Inflammatory macrophage (primary cell): ENCODE measurements at regions not wholly inside any gene's neighbourhood (a gene's known extent, or its start where the extent isn't known, plus 50 kb on each side); places are given as distances from the start of the nearest gene placed in this dataset.

Experiments
- DNase-seq, 2 donors: peaks; one replicate each; pipeline ENCODE4 v3.0.0-alpha.2; 2020 to 2022

DNA sequence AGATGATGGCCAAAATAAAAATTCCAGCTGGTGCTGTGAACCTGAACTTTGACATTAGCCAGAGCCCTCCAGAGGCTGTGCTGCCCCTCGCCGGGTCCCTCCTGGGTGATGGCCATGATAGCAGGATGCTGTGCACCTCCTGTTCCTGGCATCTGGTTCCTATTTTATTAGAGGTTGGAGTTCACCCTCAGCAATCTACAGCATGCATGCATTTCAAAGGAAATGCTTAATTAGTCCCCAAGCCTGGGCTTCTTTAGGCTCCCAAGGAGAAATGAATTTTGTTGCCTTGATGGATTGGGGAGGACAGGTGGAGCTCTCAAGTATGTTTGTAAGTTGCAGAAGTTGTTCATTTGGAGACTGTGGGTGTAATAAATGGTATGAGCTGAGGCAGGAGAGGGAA is 166.9 kb downstream of the GLI2 start:
- no peak for DNase-seq

DNA sequence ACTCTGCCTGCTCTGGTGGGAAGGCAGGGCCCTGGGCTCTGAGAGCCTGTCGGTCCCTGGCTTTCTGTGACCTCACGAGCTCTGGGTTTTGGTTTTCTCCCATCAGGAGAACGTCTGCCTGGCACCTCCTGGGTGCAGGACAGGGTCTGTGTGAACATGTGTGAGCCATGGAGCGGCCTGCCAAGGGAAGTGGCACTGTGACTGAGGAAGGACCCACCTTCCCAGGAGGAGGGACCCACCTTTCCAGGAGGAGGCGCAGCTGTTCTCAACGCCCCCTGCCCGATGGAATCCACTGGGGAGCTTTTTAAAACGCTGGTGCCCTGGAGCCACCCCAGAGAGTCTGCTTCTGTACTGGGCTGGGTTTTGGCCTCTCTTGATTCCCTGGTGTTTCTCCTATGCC is 168.7 kb downstream of the GLI2 start:
- DNase-seq: no peak

DNA sequence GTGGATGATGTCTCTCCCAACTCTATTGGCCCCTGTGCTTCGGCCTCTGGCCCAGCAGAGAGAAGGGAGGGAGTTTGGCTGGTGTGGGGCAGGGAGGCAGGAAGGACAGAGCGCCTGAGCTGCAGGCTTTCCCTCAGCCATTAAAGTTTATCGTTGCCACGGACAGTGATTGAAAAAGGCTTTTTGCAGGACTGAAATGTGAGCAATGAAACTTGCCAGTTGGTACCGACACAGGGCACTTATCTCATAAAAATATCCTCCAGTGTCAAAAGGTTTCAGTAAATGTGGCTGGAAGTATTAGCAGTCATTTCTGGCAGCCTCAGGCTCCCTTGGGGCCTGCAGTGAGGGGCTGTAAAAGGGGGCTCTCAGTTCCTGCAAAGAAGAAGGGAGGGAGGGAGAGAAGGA is 169.2 kb downstream of the GLI2 start:
- no peak for DNase-seq

DNA sequence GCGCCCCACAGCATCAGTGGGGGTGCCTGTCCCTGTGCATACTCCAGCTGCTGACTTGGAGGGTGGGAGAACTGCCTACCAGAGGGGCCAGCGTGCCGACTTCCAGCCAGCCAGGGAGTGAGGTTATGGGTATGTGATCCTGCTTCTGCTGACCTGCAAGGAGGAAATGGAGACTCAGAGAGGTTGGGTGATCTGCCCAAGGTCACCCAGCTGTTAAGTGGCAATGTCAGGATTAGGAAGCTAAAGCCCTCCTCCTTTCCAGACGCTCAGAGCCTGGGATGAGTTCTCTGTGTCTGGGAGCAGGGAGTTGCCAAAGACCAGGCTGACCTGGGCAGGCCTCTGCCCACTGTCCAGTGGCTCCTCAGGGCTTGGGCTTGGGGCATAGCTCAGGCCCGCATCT is 169.6 kb downstream of the GLI2 start:
- DNase-seq: no peak

DNA sequence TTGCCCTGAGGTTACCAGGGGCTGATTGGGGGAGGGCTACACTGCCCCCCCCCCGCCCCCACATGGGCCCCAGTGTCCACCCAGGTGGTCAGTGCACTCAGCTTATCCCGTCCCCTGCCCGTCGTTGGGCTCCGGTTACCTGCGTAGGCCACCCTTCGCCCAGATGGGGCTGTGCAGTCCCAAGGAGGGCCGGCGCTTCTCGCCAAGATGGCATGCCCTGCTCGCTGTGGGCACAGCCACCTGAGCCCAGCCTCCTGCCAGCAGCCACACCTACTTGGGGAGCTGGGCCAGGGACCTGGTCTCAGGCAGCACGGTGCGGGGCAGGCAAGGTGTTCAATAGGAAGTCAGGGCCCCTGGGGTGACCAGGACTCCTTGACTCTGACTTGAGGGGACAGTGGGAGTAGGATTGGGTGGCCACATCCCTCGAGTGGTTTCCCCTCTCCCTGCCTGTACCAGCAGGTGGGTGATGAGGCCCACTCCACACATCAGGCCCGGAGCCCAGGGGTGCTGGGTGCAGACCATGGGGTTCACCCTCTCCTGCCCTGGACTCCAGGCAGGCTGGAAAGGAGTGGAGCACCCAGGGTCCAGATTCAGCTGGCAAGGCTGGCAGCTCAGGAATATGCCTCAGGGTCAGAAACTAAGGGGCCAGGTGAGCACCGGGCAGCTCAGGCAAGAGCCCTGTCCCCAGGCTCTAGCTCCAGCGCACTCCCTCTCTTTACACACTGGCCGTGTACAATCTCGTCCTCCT is 170.3 kb downstream of the GLI2 start:
- no peak for DNase-seq

DNA sequence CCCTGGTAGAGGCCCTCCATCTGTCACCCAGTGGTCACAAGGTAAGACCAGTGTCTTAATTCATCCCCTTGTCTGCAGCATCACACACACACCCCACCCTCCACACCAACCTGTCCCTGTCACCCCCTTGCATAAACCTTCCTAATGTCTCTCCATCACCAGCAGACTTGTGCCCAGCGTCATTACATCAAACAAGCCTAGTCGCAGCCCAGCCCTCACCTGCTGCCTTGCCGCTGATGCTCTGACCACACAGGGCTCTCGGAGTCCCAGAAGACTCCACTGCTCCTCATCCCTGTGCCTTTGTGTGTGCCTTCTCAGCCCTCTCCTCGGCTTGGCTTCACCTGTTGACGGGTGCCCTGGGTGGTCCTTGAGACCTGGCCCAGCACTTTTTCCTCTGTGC is 171.2 kb downstream of the GLI2 start:
- no peak for DNase-seq

DNA sequence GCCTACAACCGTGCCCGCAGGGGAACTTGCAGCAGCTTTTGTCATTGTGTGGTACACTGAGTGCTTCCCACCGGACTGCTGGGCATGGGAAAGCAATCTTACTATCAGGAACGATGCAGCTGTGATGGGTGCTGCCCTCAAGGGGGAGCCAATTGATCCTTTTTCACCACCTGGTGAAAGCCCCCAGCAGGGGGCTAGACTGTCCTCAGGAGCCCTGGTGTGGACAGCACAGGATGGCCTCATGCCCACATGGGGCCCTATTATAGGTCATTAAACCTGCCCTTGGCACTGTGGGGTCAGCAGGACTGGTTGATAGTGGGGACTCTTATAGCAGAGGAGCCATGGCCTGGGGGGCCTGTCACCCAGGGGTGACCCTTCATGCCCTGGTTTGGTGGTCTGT is 172.2 kb downstream of the GLI2 start:
- DNase-seq: no peak

DNA sequence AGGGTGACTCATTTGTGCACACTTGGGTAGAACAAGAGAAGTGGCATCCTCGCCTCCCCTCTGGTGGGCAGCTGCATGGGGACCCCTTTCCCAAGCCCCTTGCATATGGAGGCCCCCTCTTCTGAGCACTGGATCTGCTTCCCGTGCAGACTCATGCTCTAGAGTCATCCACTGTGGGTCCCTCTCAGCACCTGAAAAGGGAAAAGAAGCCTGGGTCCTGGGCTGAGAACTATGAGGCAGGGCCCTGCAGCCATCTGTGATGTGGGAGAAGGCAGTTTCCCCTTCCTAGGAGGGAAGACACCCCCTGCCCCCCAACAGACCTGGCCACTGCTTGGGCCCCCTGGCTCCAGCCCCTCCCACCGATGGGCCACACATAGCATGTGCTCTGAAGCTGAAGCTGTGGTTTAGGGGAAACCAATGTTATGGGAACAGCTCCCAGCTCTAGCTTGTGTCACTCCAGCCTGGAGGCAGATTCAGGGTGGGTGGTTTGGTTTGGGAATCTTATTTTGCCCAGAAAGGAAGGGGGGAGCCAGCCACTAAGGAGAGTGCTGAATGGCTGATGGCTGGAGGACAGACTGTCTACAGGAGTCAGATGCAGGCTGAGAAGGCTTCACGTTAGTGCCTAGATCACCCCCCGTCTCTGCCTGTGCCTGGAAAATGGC is 172.8 kb downstream of the GLI2 start:
- DNase-seq: no peak

DNA sequence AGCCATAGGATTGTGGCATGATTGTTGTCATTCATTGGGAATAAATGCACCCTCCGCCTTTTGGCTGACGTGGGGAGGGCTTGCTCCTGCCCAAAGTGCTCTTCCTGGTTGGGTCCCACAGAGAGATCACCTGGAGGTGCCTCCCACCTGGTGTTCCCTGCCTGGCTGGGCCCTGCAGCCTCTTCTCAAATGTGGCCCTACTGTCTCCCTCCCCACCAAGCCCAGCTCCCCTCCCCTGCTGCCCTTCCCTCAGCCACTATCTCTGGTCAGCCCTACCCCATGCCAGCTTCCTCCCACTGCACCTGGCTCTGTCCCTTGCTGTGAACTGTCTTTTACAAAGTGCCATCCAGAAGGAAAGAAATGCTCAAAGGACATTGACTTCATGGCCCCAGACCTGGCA is 173.4 kb downstream of the GLI2 start:
- no peak for DNase-seq

DNA sequence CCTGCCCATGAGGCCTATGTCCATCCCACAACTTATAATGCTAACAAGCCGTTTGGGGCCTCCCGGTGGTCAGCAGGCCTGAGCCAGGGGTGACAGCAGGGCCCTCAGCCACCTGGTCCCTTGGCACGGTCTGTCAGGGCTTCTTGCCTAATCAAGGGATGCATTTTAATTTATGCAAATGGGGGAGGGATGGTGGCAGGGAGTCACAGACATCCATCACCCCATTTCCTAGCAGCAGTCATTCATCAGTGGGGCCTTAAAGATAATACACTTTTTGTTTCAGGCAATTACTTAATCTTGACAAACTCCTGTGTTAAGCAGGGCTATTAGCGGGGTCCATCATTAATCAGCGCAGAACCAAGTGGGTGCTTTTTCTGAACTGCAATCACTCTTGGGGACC is 174.5 kb downstream of the GLI2 start:
- no peak for DNase-seq

DNA sequence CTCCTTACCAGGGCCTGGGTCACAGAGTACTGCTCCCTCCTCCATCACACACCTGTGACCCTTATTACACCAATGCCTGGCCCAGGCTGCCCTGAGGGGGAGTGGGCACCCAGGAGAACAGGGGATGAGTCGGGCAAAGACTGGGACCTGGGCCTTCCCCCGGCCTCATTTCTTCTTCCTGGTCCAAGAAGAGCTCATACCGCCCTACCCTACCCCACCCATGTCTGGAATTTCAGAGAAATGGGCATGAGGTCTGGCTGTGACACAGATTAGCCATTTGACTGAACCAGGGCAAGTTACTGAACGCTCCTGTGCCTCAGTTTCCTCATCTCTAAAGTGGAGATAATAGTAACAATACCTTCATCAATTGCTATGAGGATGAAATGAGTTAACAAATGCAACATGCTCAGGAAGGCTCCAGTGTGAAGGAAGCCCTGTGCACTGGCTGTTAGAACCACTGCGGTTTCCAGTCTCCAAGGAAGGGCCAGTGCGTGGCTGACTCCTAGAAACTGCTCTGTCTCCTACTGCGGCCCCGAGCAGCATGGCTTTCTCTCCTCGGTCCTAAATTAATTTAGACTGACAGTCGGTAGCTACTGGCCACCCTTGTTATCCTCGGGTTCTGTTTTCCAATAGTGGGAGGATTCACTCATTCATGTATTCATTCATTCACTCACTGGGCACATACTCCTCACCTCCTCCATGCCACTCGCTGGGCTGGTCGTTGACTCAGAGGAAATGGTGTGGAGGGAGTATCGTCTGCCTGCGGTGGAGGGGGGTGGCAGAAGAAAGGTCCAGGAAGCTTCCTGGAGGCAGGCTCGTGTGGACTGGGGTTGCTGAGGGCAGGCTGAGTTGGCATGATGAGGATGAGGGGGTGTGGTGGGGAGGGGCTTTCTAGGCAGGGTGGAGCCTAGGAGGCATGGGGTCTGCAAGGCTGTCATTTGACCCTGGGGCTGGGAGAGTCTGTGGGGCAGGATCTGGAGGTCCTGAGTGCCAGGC is 175.6 kb downstream of the GLI2 start:
- no peak for DNase-seq

DNA sequence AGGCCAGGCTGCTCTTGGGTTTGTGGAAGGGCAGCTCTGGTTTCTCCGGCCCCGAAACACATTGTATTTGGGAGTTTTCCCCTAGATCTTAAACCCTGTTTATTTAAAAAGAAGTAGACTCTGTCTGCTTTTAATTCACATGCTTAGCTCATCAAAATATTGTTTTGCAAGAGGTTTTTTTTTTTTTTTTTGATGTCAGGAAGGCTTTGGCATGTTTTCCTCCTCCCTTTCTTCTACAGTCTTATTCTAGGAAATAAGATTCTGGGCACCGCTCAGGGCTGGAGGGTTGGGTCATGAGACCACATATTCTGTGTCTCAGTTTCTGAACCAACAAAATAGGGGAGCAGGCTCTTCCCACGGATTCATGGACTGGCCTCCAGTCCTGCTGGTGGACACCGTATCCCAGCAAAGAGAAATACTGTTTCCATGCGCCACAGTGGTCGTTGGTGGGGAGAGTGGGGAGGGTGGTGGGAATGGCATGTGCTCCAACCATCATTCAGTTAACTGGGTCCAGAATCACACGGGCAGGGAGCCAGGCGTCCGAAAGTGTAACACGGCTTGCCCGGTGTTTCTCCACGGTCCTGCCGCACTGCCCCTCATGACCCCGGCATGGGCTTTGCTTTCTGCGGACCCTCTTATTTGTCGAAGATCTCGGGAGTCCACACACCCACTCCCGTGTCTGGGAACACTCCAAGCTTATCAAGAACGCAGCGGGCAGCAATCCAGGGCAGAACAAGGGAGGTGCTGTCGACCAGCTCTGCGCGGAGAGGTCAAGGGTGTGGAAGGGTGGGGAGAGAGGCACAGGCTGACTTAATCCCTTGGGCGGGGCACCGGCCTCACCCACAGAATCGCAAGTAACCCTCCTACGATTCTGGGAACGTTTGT is 176.7 kb downstream of the GLI2 start:
- DNase-seq: no peak

DNA sequence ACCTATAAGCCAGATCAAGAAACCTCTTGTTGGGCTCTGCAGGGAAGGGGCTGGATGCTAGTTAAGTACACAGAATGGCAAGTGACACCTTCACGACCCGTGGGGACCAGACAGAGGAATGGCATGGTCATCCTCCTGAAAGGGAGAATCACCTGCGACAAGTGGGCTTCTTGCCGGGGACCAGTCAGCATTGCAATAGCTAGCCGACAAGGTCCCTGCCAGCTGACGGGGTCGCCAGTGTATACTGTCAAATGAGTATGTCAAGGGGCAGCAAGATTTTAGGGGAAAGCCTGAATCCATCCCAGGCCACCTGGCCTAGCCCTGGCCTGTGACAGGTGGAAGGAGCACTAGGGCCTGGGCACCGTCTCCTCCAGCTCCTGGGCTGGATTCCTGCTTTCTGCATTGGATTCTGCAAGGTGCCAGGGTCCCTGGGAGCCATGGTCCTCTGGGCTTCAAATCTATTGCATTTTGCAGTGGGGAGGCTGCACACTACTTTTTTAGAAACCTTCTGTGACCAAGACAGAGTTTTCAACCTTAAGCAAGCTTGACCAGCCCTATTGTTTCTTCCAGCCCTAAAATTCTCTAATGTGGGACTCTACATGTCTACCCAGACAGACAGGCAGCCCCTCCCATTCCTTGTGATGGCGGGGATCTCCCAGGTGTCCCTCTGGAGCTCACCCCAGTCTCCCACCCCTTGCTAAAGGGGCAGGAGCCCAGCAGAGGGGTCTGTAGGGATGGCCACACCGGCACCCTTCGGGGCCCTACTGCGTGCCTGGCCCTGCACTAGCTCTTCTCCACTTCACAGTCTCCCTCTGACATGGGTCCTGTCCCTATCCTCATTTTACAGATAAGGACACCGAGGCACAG is 178.5 kb downstream of the GLI2 start:
- DNase-seq: no peak

DNA sequence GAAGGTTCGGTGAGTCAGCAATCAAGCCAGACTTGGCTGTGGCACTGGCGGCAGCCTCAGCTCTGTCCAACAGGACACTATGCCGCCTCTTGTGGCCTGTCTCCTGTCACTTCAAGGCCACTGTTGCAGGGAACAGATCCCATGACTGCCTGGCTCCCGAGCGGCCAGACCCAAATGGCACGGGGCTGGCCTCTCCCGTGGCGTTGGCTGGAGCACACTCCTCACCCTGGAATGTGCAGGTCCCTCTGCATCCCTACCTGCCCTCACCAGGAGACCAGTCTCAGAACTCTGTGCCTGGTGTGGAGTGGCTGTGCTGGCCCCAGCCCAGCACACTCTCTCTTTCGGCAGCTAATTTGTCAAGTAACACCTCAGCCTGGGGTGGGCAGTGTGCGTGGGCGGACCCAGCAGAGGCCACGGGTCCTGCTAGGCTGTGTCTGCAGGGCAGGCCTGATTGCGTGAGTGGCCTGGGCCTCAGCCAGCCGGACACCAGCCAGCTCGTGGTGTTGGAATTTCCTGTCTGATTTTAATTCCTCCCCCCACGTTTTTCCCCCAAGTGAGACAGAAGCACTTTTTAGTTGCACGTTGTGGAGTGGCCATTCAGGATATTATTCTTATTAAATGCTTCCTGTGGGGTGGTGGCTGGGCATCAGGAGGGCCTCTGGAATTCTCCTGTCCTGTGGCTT is 179.3 kb downstream of the GLI2 start:
- DNase-seq: no peak

DNA sequence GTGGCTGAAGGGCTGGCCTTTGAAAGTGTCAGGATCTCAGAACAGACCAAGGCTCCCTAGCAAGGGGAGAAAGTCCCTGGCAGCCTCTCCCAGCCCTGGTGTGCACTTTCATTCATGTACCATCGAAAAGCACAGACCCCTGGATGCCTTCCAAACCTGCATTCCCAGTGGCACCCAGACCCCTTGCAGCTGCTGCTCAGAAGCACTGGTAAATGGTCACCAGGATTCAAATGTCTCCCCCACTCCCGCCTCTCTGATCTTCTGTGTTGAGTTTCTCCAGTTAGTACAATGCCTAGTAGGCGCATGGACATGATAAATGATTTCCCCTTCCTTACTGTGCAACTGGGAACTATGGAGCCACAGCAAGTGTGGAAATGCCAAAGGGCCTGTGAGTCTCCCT is 180.0 kb downstream of the GLI2 start:
- DNase-seq: no peak

DNA sequence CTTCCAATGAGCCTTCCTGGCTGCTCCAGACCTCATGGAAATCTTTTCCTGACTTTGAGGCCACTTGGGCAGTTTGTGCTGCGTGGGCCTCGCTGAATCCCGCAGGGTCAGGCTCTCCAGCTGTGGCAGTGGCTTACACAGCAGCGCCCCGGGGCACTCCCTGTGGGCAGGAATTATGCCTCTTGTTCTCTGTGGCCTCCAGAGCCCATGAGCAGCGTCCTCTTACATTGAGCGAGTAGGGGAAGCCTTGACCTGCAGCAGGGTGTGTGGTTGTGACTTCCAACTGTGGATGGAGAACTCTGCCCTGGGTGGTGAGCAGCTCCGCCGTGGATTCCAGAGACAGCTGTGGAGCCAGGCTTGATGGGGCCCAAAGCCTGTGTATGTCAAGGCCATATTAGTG is 180.8 kb downstream of the GLI2 start:
- DNase-seq: no peak

DNA sequence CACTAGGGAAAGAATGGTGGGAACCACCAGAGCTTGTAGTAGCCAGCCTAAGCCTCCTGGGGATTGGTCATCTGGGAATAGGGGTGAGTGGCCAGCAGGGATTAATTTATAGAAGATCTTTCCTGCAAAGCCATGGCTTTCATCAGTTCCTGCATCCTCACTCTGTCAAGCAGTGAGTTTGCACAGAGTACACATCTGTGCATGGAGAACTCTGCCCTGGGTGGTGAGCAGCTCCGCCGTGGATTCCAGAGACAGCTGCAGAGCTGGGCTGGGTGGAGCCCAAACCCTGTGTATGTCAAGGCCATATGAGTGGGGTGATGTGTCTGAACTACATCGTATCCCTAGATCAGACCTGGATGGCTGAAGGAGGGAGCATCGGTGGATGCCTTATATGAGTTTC is 182.2 kb downstream of the GLI2 start:
- DNase-seq: no peak

DNA sequence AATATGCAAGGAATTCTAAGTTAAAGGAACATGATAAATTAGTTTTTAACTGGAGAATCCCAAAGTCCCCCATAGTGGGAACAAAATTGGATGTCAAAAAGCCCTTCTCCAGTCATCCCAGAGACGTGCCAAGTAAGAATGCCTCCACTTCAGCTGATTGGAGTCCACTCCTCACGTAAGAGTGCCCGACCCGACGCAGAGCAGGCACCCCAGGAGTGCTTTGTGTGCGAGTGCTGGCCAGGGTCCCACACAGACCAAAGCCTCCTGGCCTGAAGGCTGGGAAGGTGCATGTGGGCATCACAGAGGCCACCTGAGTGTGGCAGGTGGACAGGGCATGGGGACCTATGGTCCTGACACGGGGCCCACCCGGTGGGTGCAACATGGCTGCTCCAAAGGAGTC is 183.5 kb downstream of the GLI2 start:
- no peak for DNase-seq

DNA sequence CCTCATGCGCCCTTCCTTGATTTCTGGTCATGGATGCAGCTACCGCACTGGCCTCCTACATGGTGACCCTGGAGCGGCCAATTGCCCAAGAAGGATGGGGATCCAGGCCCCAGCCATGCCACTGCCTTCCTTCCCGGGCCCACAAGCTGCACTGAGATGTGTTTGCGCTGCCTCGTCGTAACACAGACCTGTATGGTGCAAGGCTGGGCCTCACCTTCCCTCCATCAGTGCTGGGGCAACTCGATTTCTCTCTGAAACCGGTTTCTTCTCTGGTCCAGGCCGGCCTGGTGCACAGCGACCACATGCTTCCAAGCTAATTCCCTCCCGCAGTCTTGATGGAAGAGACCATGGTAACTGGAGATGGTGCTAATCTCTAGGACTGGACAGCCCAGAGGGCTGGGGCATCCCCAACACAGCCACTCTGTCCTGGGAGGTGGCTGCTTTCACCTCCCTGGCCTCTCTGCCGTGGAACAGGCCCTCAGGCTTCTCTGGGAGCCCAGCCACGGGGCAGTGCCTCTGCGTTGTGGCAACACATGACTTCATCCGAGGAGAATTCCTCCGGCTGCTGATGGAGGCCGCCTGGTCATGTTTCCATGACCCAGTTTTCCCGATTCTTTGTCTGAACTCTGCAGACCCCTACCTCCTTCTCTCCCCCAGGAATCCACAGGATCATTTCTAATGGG is 184.2 kb downstream of the GLI2 start:
- DNase-seq: no peak
